ENCODE measurements at regions not wholly inside any gene's neighbourhood (a gene's known extent, or its start where the extent isn't known, plus 50 kb on each side); places are given as distances from the start of the nearest gene placed in this dataset.

GRCh38 chrX:22541926-22542325 is 269.2 kb downstream of the CBLL2 start (continued):
- no peak for TF ChIP-seq SKIL (IDR thresholded peaks at IDR 0.05; ENCODE audit: low read depth, poor library complexity, severe bottlenecking)
- no peak for TF ChIP-seq E2F4 (IDR thresholded peaks at IDR 0.05; ENCODE audit: low read depth, low read length)
- no peak for TF ChIP-seq BRCA1 (IDR thresholded peaks at IDR 0.05; ENCODE audit: low read depth, low read length)

- no peak overlapping the region for H3K9ac ChIP-seq (ENCODE audit: control insufficient read depth, insufficient read depth, low read length)
- no peaks in the 10 kb centered on the region for H3K27me3 ChIP-seq (replicated peaks in 1 of 2; ENCODE audit: control insufficient read depth in 2 of 2, insufficient read depth in 2 of 2, low read length in 1 of 2)
- H2AFZ ChIP-seq (ENCODE audit: control insufficient read depth, low read depth, low read length): no peak overlapping the region
- no peak for FAIRE-seq
- H3K4me2 ChIP-seq (ENCODE audit: control insufficient read depth, insufficient read depth): no peak overlapping the region
- no peak overlapping the region for H3K27ac ChIP-seq (ENCODE audit: control insufficient read depth, insufficient read depth)
- no peak overlapping the region for H3K4me3 ChIP-seq
- H4K20me1 ChIP-seq (ENCODE audit: control insufficient read depth, insufficient read depth): no peaks in the 10 kb centered on the region
- in situ Hi-C loops (cut with MboI): no loop called here
- intact Hi-C loops (cut with micrococcal nuclease; ENCODE audit: unreplicated experiment): no loop called here
- SMC1A ChIA-PET (ENCODE audit: uncharacterized antibody, unreplicated experiment): no interaction called here
- H3K79me2 ChIP-seq (ENCODE audit: control insufficient read depth, insufficient read depth, low read length): no peaks in the 10 kb centered on the region
- RAD21 ChIA-PET (ENCODE audit: unreplicated experiment): no interaction called here
- no TSS peak for BruUV-seq (replicated peaks)
- WGBS (ENCODE audit: insufficient coverage, insufficient replicate concordance, low lambda C conversion rate, missing lambda C conversion rate): 40% methylated on average over 3 of the region's 3 CpGs
- no peaks in the 10 kb centered on the region for H3K4me1 ChIP-seq (ENCODE audit: control insufficient read depth, insufficient read depth, low read length)
- H3K9me3 ChIP-seq (replicated peaks; ENCODE audit: control insufficient read depth, insufficient read depth, low read length): no peaks in the 10 kb centered on the region
- ATAC-seq: no peak
- POLR2A ChIA-PET: no interaction called here
- TF ChIP-seq STAT1 (conservative IDR thresholded peaks at IDR 0.05) (no peak), STAT3 (IDR thresholded peaks at IDR 0.05; ENCODE audit: low read depth, low read length) (no peak), NR2C2 (IDR thresholded peaks at IDR 0.05; ENCODE audit: borderline replicate concordance, control insufficient read depth, insufficient read length, low read depth) (no peak), EED (IDR thresholded peaks at IDR 0.05; ENCODE audit: low read depth) (no peak), MEF2B (IDR thresholded peaks at IDR 0.05; ENCODE audit: partially characterized antibody, poor library complexity, severe bottlenecking) (no peak), NFYB (IDR thresholded peaks at IDR 0.05; ENCODE audit: insufficient read depth, low read depth, low read length) (no peak), KDM1A (IDR thresholded peaks at IDR 0.05; ENCODE audit: borderline replicate concordance) (no peak), NR2C1 (IDR thresholded peaks at IDR 0.05) (no peak), CHD4 (IDR thresholded peaks at IDR 0.05) (no peak), RUNX3 (IDR thresholded peaks at IDR 0.05; ENCODE audit: low read length) (no peak), BCL3 (IDR thresholded peaks at IDR 0.05; ENCODE audit: borderline replicate concordance, insufficient read depth, low read depth, low read length, poor library complexity, severe bottlenecking) (no peak), PAX8 (IDR thresholded peaks at IDR 0.05) (no peak), POLR2AphosphoS2 (IDR thresholded peaks at IDR 0.05; ENCODE audit: low read depth, low read length) (no peak)
- H3K36me3 ChIP-seq (ENCODE audit: control insufficient read depth in 2 of 2, insufficient read depth in 2 of 2, low read length in 1 of 2): no peaks in the 10 kb centered on the region
- CTCF ChIA-PET: no interaction called here
- no peak for DNase-seq (ENCODE audit: low read depth, low spot score)
These were observed 269.9 kb downstream of the CBLL2 start for GRCh38 chrX:22542641-22543040.
